GM23338 (cell line): ENCODE measurements at regions not wholly inside any gene's neighbourhood (a gene's known extent, or its start where the extent isn't known, plus 50 kb on each side); places are given as distances from the start of the nearest gene placed in this dataset.

ENCODE experiments used
- ATAC-seq: fragments of 200-7000 bp; cut with Tn5 transposase; 3 replicates; pipeline ENCODE4 v1.9.1; 2020
- DNase-seq: peaks from one replicate; pipeline ENCODE4 v3.0.0-alpha.2; 2015; ENCODE audit warnings: low spot score
- H2AFZ ChIP-seq: fragments of 200-600 bp; sonication (generic); 2 replicates; pipeline ENCODE4 v1.8.0; 2016; ENCODE audit warnings: antibody characterized with exemption, mild to moderate bottlenecking, moderate library complexity
- H3F3A ChIP-seq: fragments of 200-600 bp; sonication (generic); replicated peaks from 2 replicates; pipeline ENCODE4 v1.8.0; 2017; ENCODE audit warnings: antibody characterized with exemption, mixed run types, low read depth
- H3K27ac ChIP-seq: fragments of 200-600 bp; sonication (generic); 2 replicates; pipeline ENCODE4 v1.6.1; 2016; ENCODE audit warnings: low read depth
- H3K27me3 ChIP-seq: fragments of 200-600 bp; sonication (generic); 2 replicates; pipeline ENCODE4 v1.8.0; 2016; ENCODE audit warnings: mild to moderate bottlenecking, mixed run types, moderate library complexity; ENCODE audit not compliant: insufficient read depth
- H3K36me3 ChIP-seq: fragments of 200-600 bp; sonication (generic); 2 replicates; pipeline ENCODE4 v1.8.0; 2016; ENCODE audit warnings: mild to moderate bottlenecking; ENCODE audit not compliant: insufficient read depth
- H3K4me1 ChIP-seq: fragments of 200-600 bp; sonication (generic); 2 replicates; pipeline ENCODE4 v1.8.0; 2016; ENCODE audit warnings: mild to moderate bottlenecking, moderate library complexity; ENCODE audit not compliant: insufficient read depth
- H3K4me2 ChIP-seq: fragments of 200-600 bp; sonication (generic); 2 replicates; pipeline ENCODE4 v1.7.1; 2017; ENCODE audit warnings: mixed run types
- H3K4me3 ChIP-seq: fragments of 200-600 bp; sonication (generic); 2 replicates; pipeline ENCODE4 v1.6.1; 2016; ENCODE audit warnings: mixed run types
- H3K79me2 ChIP-seq: fragments of 200-600 bp; sonication (generic); replicated peaks from 2 replicates; pipeline ENCODE4 v1.8.0; 2017; ENCODE audit warnings: mild to moderate bottlenecking; ENCODE audit not compliant: insufficient read depth
- H3K9me2 ChIP-seq: fragments of 200-600 bp; sonication (generic); 2 replicates; pipeline ENCODE4 v1.8.0; 2017; ENCODE audit not compliant: insufficient read depth
- H4K20me1 ChIP-seq: fragments of 200-600 bp; sonication (generic); replicated peaks from 2 replicates; pipeline ENCODE4 v1.8.0; 2017; ENCODE audit warnings: mild to moderate bottlenecking; ENCODE audit not compliant: insufficient read depth
- H3K27ac Mint-ChIP-seq: 2 replicates; pipeline ENCODE4 v1.8.0; 2020; ENCODE audit warnings: inconsistent platforms, mild to moderate bottlenecking, moderate library complexity, mixed read lengths
- H3K27me3 Mint-ChIP-seq: 3 replicates; pipeline ENCODE4 v1.8.0; 2022; ENCODE audit warnings: low read depth, mild to moderate bottlenecking, moderate library complexity, mixed read lengths, inconsistent platforms; ENCODE audit not compliant: insufficient read depth, poor library complexity
- H3K36me3 Mint-ChIP-seq: 3 replicates; pipeline ENCODE4 v1.8.0; 2021; ENCODE audit warnings: low read depth, mild to moderate bottlenecking, inconsistent platforms, moderate library complexity, mixed read lengths
- H3K4me1 Mint-ChIP-seq: 3 replicates; pipeline ENCODE4 v1.8.0; 2020; ENCODE audit warnings: mild to moderate bottlenecking, inconsistent platforms, mixed read lengths
- H3K4me3 Mint-ChIP-seq: 3 replicates; pipeline ENCODE4 v1.8.0; 2021; ENCODE audit warnings: moderate library complexity, mild to moderate bottlenecking, inconsistent platforms, mixed read lengths
- H3K9me3 Mint-ChIP-seq: 3 replicates; pipeline ENCODE4 v1.8.0; 2020; ENCODE audit warnings: moderate library complexity, mild to moderate bottlenecking, inconsistent platforms, mixed read lengths
- CREB1 ChIP-seq: fragments of 250-450 bp; sonication (Bioruptor Pico); IDR thresholded peaks from 2 replicates; pipeline ENCODE4 v1.5.0; 2020; ENCODE audit warnings: low read depth, mild to moderate bottlenecking, moderate library complexity
- ETS1 ChIP-seq: IDR thresholded peaks from 2 replicates; pipeline ENCODE4 v1.6.1; 2016; ENCODE audit warnings: antibody characterized with exemption
- EZH2 ChIP-seq: fragments of 200-600 bp; sonication (generic); IDR thresholded peaks from one replicate; pipeline ENCODE4 v1.8.0; 2017; ENCODE audit warnings: antibody characterized with exemption, mild to moderate bottlenecking, low read depth; ENCODE audit not compliant: unreplicated experiment
- EZH2phosphoT487 ChIP-seq: fragments of 200-600 bp; sonication (generic); IDR thresholded peaks from one replicate; pipeline ENCODE4 v1.8.1; 2018; ENCODE audit warnings: antibody characterized with exemption; ENCODE audit not compliant: unreplicated experiment
- JUNB ChIP-seq: IDR thresholded peaks from one replicate; pipeline ENCODE4 v1.6.1; 2016; ENCODE audit warnings: antibody characterized with exemption; ENCODE audit not compliant: unreplicated experiment
- NANOG ChIP-seq: IDR thresholded peaks from 2 replicates; pipeline ENCODE4 v1.6.1; 2016; ENCODE audit warnings: antibody characterized with exemption, borderline replicate concordance
- POLR2AphosphoS5 ChIP-seq: IDR thresholded peaks from 2 replicates; pipeline ENCODE4 v1.6.1; 2016; ENCODE audit warnings: antibody characterized with exemption, low read depth
- REST ChIP-seq: IDR thresholded peaks from one replicate; pipeline ENCODE4 v1.6.1; 2018; ENCODE audit warnings: antibody characterized with exemption; ENCODE audit not compliant: unreplicated experiment
- STAT1 ChIP-seq: IDR thresholded peaks from one replicate; pipeline ENCODE4 v1.6.1; 2016; ENCODE audit warnings: antibody characterized with exemption; ENCODE audit not compliant: unreplicated experiment
- ZNF114 ChIP-seq: fragments of 250-450 bp; sonication (Bioruptor Pico); IDR thresholded peaks from 2 replicates; pipeline ENCODE4 v1.5.0; 2020; ENCODE audit warnings: mild to moderate bottlenecking, moderate library complexity
- ZNF331 ChIP-seq: fragments of 250-450 bp; sonication (Bioruptor Pico); IDR thresholded peaks from 2 replicates; pipeline ENCODE4 v1.5.0; 2020; ENCODE audit warnings: low read depth, mild to moderate bottlenecking, moderate library complexity
- TF ChIP-seq, protein P1 (sequence below), 2 experiments: fragments of 200-600 bp in 1 of 2; sonication (generic) in 1 of 2; conservative IDR thresholded peaks; 2 replicates each; pipeline versions ENCODE4 v1.5.1 to v1.6.1; 2016 to 2017; ENCODE audit warnings: antibody characterized with exemption in 2 of 2, low read depth in 2 of 2, mild to moderate bottlenecking in 2 of 2, moderate library complexity in 1 of 2

DNA sequence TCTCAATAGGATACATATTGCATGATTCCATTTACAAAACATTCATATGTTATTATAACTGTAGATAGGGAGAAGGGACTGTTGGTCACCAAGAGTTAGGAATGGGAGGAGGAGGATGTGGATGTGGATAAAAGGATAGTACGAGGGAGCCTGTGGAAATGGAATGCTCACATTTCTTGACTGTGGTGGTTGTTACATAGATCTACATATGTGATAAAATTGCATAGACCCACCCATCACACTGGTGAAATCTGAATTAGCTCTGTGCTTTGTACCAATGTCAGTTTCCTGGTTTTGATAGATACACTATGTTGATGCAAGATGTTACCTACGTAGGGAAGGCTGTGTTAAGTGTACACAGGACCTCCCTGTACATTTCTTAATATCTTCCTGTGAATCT is 233.5 kb upstream of the MTPN start:
- Histone ChIP-seq H3K79me2 (no peaks in the 10 kb centered on the region), H3K27ac (no peak overlapping the region), H3K36me3 (no peaks in the 10 kb centered on the region), H4K20me1 (no peaks in the 10 kb centered on the region), H3K4me3 (no peak overlapping the region), H3K9me2 (peaks cover 3% of the 10 kb centered on the region; the same call in 1 of the 2 replicates), H3F3A (no peaks in the 10 kb centered on the region), H3K4me1 (no peaks in the 10 kb centered on the region), H2AFZ (no peak overlapping the region), H3K4me2 (no peak overlapping the region), H3K27me3 (no peaks in the 10 kb centered on the region)
- H3K9me3 Mint-ChIP-seq, result no peaks in the 10 kb centered on the region; the same call in 1 of the 3 replicates
- no peak overlapping the region for H3K4me3 Mint-ChIP-seq
- H3K27me3 Mint-ChIP-seq, result peaks cover 8% of the 10 kb centered on the region
- ATAC-seq (no peak), DNase-seq (no peak)
- no peaks in the 10 kb centered on the region for H3K36me3 Mint-ChIP-seq
- no peaks in the 10 kb centered on the region for H3K4me1 Mint-ChIP-seq
- TF ChIP-seq JUNB, result no peak
- TF ChIP-seq STAT1, result no peak
- TF ChIP-seq ZNF114, result no peak
- TF ChIP-seq, protein P1, sequence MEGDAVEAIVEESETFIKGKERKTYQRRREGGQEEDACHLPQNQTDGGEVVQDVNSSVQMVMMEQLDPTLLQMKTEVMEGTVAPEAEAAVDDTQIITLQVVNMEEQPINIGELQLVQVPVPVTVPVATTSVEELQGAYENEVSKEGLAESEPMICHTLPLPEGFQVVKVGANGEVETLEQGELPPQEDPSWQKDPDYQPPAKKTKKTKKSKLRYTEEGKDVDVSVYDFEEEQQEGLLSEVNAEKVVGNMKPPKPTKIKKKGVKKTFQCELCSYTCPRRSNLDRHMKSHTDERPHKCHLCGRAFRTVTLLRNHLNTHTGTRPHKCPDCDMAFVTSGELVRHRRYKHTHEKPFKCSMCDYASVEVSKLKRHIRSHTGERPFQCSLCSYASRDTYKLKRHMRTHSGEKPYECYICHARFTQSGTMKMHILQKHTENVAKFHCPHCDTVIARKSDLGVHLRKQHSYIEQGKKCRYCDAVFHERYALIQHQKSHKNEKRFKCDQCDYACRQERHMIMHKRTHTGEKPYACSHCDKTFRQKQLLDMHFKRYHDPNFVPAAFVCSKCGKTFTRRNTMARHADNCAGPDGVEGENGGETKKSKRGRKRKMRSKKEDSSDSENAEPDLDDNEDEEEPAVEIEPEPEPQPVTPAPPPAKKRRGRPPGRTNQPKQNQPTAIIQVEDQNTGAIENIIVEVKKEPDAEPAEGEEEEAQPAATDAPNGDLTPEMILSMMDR (conservative IDR thresholded peaks at IDR 0.05; ENCODE audit: low read depth in 2 of 2), result no peak
- TF ChIP-seq EZH2phosphoT487, result no peak
- TF ChIP-seq REST, result no peak
- no peak for TF ChIP-seq NANOG
- TF ChIP-seq EZH2, result no peak
- no peak for TF ChIP-seq POLR2AphosphoS5
- TF ChIP-seq ZNF331 (CRISPR knock-in tag), result no peak
- TF ChIP-seq CREB1 (CRISPR knock-in tag), result no peak
- no peak for TF ChIP-seq ETS1
- H3K27ac Mint-ChIP-seq, result no peak overlapping the region
